ENCODE measurements at regions not wholly inside any gene's neighbourhood (a gene's known extent, or its start where the extent isn't known, plus 50 kb on each side); places are given as distances from the start of the nearest gene placed in this dataset.
A peak's percentile ranks its signal among the peaks of the same experiment; 100 is the strongest.
"Not testable (repeated sequence)": the region's sequence is repeated elsewhere in the genome, so short reads cannot be mapped to it uniquely, and the experiment has no call there.

GRCh38 chr15:30755036-30755687 lies 129.2 kb downstream of the ARHGAP11B start:
- H3K27ac ChIP-seq; intact Hi-C loops (cut with DNase I; ENCODE audit: low total_unique reads); H3K9me3 ChIP-seq; H3K4me3 ChIP-seq; H3K27me3 ChIP-seq; H3K4me1 ChIP-seq; H3K36me3 ChIP-seq (ENCODE audit: low read depth, missing control alignments): not testable (repeated sequence)
- peak; percentile 79 for DNase-seq
- TF ChIP-seq CTCF (IDR thresholded peaks at IDR 0.05), result peak in 1 of 3 experiments; percentile 34
- WGBS, 2 donors, result 3% methylated on average over 4 of the region's 7 CpGs; no CpG with 5 or more reads in 1 of the 2 donors

- intact Hi-C loops (cut with DNase I; ENCODE audit: low total_unique reads); H3K27me3 ChIP-seq; H3K27ac ChIP-seq; H3K36me3 ChIP-seq (ENCODE audit: low read depth, missing control alignments); H3K4me1 ChIP-seq; H3K4me3 ChIP-seq; H3K9me3 ChIP-seq: not testable (repeated sequence)
- WGBS, 2 donors, result 78 to 89% methylated on average over 5 of the region's 5 CpGs
- DNase-seq, result peak; percentile 17
Measured at GRCh38 chr15:30760633-30761032, 134.7 kb downstream of the ARHGAP11B start.

- H3K4me3 ChIP-seq; DNase-seq; H3K27ac ChIP-seq; H3K36me3 ChIP-seq (ENCODE audit: low read depth, missing control alignments); H3K27me3 ChIP-seq; H3K4me1 ChIP-seq; H3K9me3 ChIP-seq; intact Hi-C loops (cut with DNase I; ENCODE audit: low total_unique reads): not testable (repeated sequence)
- WGBS, 2 donors, result 73 to 80% methylated on average over 1 to 3 of the region's 4 CpGs
Measured at GRCh38 chr15:30761365-30761764, 135.4 kb downstream of the ARHGAP11B start.

- H3K27ac ChIP-seq; intact Hi-C loops (cut with DNase I; ENCODE audit: low total_unique reads); H3K36me3 ChIP-seq (ENCODE audit: low read depth, missing control alignments); DNase-seq; H3K27me3 ChIP-seq; H3K4me1 ChIP-seq; H3K9me3 ChIP-seq; H3K4me3 ChIP-seq: not testable (repeated sequence)
- 91 to 95% methylated on average over 12 of the region's 12 CpGs for WGBS, 2 donors
Measured at GRCh38 chr15:30769390-30770124, 134.2 kb upstream of the FAN1 start.

GRCh38 chr15:30770759-30771158 lies 133.0 kb upstream of the FAN1 start:
- 69 to 85% methylated on average over 17 of the region's 17 CpGs for WGBS, 2 donors
- intact Hi-C loops (cut with DNase I; ENCODE audit: low total_unique reads), result no loop called here
- Histone ChIP-seq H3K36me3 (ENCODE audit: low read depth, missing control alignments) (no peaks in the 10 kb centered on the region), H3K27me3 (no peaks in the 10 kb centered on the region), H3K4me3 (no peak overlapping the region), H3K4me1 (no peaks in the 10 kb centered on the region), H3K9me3 (no peaks in the 10 kb centered on the region), H3K27ac (no peak overlapping the region)
- peak; percentile 26 for DNase-seq
- no peak for TF ChIP-seq CTCF (IDR thresholded peaks at IDR 0.05)
- TF ChIP-seq POLR2A (IDR thresholded peaks at IDR 0.05), result no peak

- no peak overlapping the region for H3K4me3 ChIP-seq
- H3K27me3 ChIP-seq, result no peaks in the 10 kb centered on the region
- intact Hi-C loops (cut with DNase I; ENCODE audit: low total_unique reads), result no loop called here
- DNase-seq, result no peak
- H3K36me3 ChIP-seq (ENCODE audit: low read depth, missing control alignments), result no peaks in the 10 kb centered on the region
- no peak overlapping the region for H3K27ac ChIP-seq
- 77 to 89% methylated on average over 16 to 17 of the region's 17 CpGs for WGBS, 2 donors
- no peaks in the 10 kb centered on the region for H3K4me1 ChIP-seq
- TF ChIP-seq POLR2A (IDR thresholded peaks at IDR 0.05) (no peak), CTCF (IDR thresholded peaks at IDR 0.05) (no peak)
- H3K9me3 ChIP-seq, result no peaks in the 10 kb centered on the region
Measured at GRCh38 chr15:30783019-30783418, 120.7 kb upstream of the FAN1 start.
